ENCODE measurements at regions not wholly inside any gene's neighbourhood (a gene's known extent, or its start where the extent isn't known, plus 50 kb on each side); places are given as distances from the start of the nearest gene placed in this dataset.
A peak's percentile ranks its signal among the peaks of the same experiment; 100 is the strongest.

GRCh38 chr6:120198033-120198432 is 848.5 kb upstream of the MAN1A1 start:
- dilution Hi-C loops (cut with MboI; ENCODE audit: extremely low pct_ligation_motif_present, low sequenced_read_pairs) = no loop called here
- no peak overlapping the region for H3K9ac ChIP-seq (ENCODE audit: control insufficient read depth, extremely low read depth, insufficient read depth, low read length)
- TF ChIP-seq CTCF (optimal IDR thresholded peaks at IDR 0.05 in 1 of 3, IDR thresholded peaks at IDR 0.05 in 1 of 3, conservative IDR thresholded peaks at IDR 0.05 in 1 of 3; ENCODE audit: extremely low read depth in 1 of 3, insufficient read depth in 2 of 3, low read length in 3 of 3) (no peak), EZH2 (IDR thresholded peaks at IDR 0.05; ENCODE audit: low read length) (no peak)
- no peak overlapping the region for H2AFZ ChIP-seq (ENCODE audit: control insufficient read depth, low read length)
- no peaks in the 10 kb centered on the region for H4K20me1 ChIP-seq (ENCODE audit: control insufficient read depth, extremely low read depth, insufficient read depth, low read length)
- no peaks in the 10 kb centered on the region for H3K79me2 ChIP-seq (ENCODE audit: control insufficient read depth, insufficient read depth, low read length)
- no peaks in the 10 kb centered on the region for H3K4me1 ChIP-seq (ENCODE audit: control insufficient read depth, extremely low read depth, insufficient read depth, low read length)
- DNase-seq (ENCODE audit: low read depth, low spot score) = no peak
- H3K27ac ChIP-seq (ENCODE audit: control insufficient read depth, insufficient read depth, low read length) = no peak overlapping the region
- H3K9me1 ChIP-seq (ENCODE audit: control insufficient read depth, extremely low read depth, insufficient read depth, low read length) = no peaks in the 10 kb centered on the region
- H3K36me3 ChIP-seq (ENCODE audit: control insufficient read depth in 2 of 2, extremely low read depth in 1 of 2, insufficient read depth in 2 of 2, low read length in 2 of 2) = no peaks in the 10 kb centered on the region
- H3K9me3 ChIP-seq (ENCODE audit: control insufficient read depth, low read depth, low read length) = peaks cover 1% of the 10 kb centered on the region
- FAIRE-seq = peak; percentile 29
- H3K27me3 ChIP-seq (ENCODE audit: control insufficient read depth, extremely low read depth, insufficient read depth, low read length) = no peaks in the 10 kb centered on the region
- H3K4me3 ChIP-seq (ENCODE audit: control insufficient read depth in 2 of 3, extremely low read depth in 1 of 3, insufficient read depth in 2 of 3, low read depth in 1 of 3, low read length in 3 of 3) = no peak overlapping the region
- H3K4me2 ChIP-seq (ENCODE audit: control insufficient read depth, extremely low read depth, insufficient read depth, low read depth, low read length) = no peak overlapping the region

DNA sequence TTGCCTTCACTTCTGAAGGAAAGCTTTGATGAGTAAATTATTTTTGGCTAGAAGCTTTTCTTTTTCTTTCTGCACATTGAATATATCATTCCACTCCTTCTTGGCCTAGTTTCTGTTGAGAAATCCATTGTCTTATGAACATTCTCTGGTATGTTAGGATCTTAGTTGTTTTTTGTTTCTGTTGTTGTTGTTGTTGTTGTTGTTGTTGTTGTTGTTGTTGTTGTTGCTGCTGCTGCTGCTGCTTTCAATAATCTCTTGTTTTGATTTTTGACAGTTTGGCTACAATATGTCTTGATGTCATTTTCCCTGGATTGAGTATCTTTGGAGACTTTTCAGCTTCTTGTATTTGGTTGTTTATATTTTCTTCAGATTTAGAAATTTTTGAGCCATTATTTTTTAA is 836.5 kb upstream of the MAN1A1 start:
- no peak for FAIRE-seq
- no peak for TF ChIP-seq CTCF (optimal IDR thresholded peaks at IDR 0.05 in 1 of 3, IDR thresholded peaks at IDR 0.05 in 1 of 3, conservative IDR thresholded peaks at IDR 0.05 in 1 of 3; ENCODE audit: extremely low read depth in 1 of 3, insufficient read depth in 2 of 3, low read length in 3 of 3)
- no peak for TF ChIP-seq EZH2 (IDR thresholded peaks at IDR 0.05; ENCODE audit: low read length)

More for the DNA sequence above, 836.5 kb upstream of the MAN1A1 start:
- Histone ChIP-seq H3K36me3 (ENCODE audit: control insufficient read depth in 2 of 2, extremely low read depth in 1 of 2, insufficient read depth in 2 of 2, low read length in 2 of 2) (no peaks in the 10 kb centered on the region), H3K4me2 (ENCODE audit: control insufficient read depth, extremely low read depth, insufficient read depth, low read depth, low read length) (no peak overlapping the region), H3K4me1 (ENCODE audit: control insufficient read depth, extremely low read depth, insufficient read depth, low read length) (no peaks in the 10 kb centered on the region), H3K27me3 (ENCODE audit: control insufficient read depth, extremely low read depth, insufficient read depth, low read length) (no peaks in the 10 kb centered on the region), H2AFZ (ENCODE audit: control insufficient read depth, low read length) (no peak overlapping the region), H3K9ac (ENCODE audit: control insufficient read depth, extremely low read depth, insufficient read depth, low read length) (no peak overlapping the region), H3K4me3 (ENCODE audit: control insufficient read depth in 2 of 3, extremely low read depth in 1 of 3, insufficient read depth in 2 of 3, low read depth in 1 of 3, low read length in 3 of 3) (no peak overlapping the region), H4K20me1 (ENCODE audit: control insufficient read depth, extremely low read depth, insufficient read depth, low read length) (no peaks in the 10 kb centered on the region), H3K9me3 (ENCODE audit: control insufficient read depth, low read depth, low read length) (no peaks in the 10 kb centered on the region), H3K27ac (ENCODE audit: control insufficient read depth, insufficient read depth, low read length) (no peak overlapping the region), H3K79me2 (ENCODE audit: control insufficient read depth, insufficient read depth, low read length) (no peaks in the 10 kb centered on the region), H3K9me1 (ENCODE audit: control insufficient read depth, extremely low read depth, insufficient read depth, low read length) (no peaks in the 10 kb centered on the region)
- dilution Hi-C loops (cut with MboI; ENCODE audit: extremely low pct_ligation_motif_present, low sequenced_read_pairs) = no loop called here
- DNase-seq (ENCODE audit: low read depth, low spot score) = no peak

All from keratinocyte (primary cell).